ENCODE measurements at regions not wholly inside any gene's neighbourhood (a gene's known extent, or its start where the extent isn't known, plus 50 kb on each side); places are given as distances from the start of the nearest gene placed in this dataset.

DNA sequence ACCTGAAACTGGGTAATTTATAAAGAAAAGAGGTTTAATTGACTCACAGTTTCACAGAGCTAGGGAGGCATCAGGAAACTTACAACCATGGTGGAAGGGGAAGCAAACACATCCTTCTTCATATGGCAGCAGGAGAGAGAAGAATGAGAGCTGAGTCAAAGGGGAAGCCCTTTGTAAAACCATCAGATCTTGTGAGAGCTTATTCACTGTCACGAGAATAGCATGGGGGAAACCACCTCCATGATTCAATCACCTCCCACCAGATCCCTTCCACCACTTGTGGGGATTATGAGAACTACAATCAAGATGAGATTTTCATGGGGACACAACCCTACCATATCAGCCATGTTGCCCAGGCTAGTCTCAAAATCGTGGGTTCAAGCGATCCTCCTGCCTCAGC, 143.4 kb downstream of the FGF18 start:
- no peak overlapping the region for H3K4me3 ChIP-seq (ENCODE audit: low read length in 3 of 3)
- no peaks in the 10 kb centered on the region for H3K27me3 ChIP-seq (ENCODE audit: control insufficient read depth, insufficient read depth, low read length)
- intact Hi-C loops (cut with DNase I), result no loop called here
- H3K27ac ChIP-seq (ENCODE audit: low read depth in 2 of 2, low read length in 2 of 2), result no peak overlapping the region
- no peaks in the 10 kb centered on the region for H3K9me3 ChIP-seq (ENCODE audit: control insufficient read depth in 2 of 3, insufficient read depth in 1 of 3, low read length in 3 of 3)
- H3K4me1 ChIP-seq (ENCODE audit: control insufficient read depth in 2 of 3, insufficient read depth in 2 of 3, low read depth in 1 of 3, low read length in 3 of 3), result no peaks in the 10 kb centered on the region
- FAIRE-seq (no peak), DNase-seq (no peak)
- no peaks in the 10 kb centered on the region for H3K36me3 ChIP-seq (ENCODE audit: control insufficient read depth in 2 of 3, insufficient read depth in 3 of 3, low read length in 3 of 3)
- H3K9ac ChIP-seq (ENCODE audit: low read length in 3 of 3), result no peak overlapping the region
- no peak for TF ChIP-seq CTCF (IDR thresholded peaks at IDR 0.05; ENCODE audit: borderline replicate concordance, extremely low read depth, insufficient read depth)

- no peak for DNase-seq
- H3K27me3 ChIP-seq (ENCODE audit: control insufficient read depth, insufficient read depth, low read length), result no peaks in the 10 kb centered on the region
- H3K27ac ChIP-seq (ENCODE audit: low read depth in 2 of 2, low read length in 2 of 2), result no peak overlapping the region
- peaks cover 0 to 6% (median 2%) of the 10 kb centered on the region in 3 donors for H3K9me3 ChIP-seq (ENCODE audit: control insufficient read depth in 2 of 3, insufficient read depth in 1 of 3, low read length in 3 of 3)
- no peak overlapping the region for H3K4me3 ChIP-seq (ENCODE audit: low read length in 3 of 3)
- no peak overlapping the region for H3K9ac ChIP-seq (ENCODE audit: low read length in 3 of 3)
- intact Hi-C loops (cut with DNase I), result no loop called here
- TF ChIP-seq CTCF (IDR thresholded peaks at IDR 0.05; ENCODE audit: borderline replicate concordance, extremely low read depth, insufficient read depth), result no peak
- no peak for FAIRE-seq
- no peaks in the 10 kb centered on the region for H3K36me3 ChIP-seq (ENCODE audit: control insufficient read depth in 2 of 3, insufficient read depth in 3 of 3, low read length in 3 of 3)
- no peaks in the 10 kb centered on the region for H3K4me1 ChIP-seq (ENCODE audit: control insufficient read depth in 2 of 3, insufficient read depth in 2 of 3, low read depth in 1 of 3, low read length in 3 of 3)
Observed at GRCh38 chr5:171568389-171568788, 148.9 kb downstream of the FGF18 start.

DNA sequence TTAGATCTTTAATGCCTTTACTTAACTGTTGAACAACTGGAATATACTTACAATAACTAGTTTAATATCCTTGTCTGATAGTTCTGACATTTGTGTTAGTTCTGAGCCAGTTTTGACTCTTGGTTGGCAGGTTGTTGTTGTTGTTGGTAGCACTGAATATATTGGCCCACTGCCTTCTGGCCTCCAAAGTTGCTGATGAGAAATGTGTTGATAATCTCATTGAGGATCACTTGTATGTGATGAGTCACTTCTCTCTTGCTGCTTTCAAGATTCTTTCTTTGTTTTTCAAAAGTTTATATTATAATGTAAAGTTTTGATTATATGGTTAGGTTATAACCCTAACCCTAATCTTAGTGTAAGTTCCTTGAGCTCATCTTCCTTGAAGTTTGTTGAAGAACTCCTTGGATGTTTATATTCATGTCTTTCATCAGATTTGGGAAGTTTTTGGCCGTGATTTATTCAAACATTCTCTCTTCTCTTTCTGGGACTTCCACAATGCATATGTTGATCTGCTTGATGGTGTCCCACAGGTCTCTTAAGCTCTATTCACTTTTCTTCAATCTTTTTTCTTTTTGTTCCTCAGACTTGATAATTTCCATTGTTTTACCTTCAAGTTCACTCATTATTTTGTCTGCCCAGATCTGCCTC, 149.7 kb downstream of the FGF18 start:
- FAIRE-seq (no peak), DNase-seq (no peak)
- TF ChIP-seq CTCF (IDR thresholded peaks at IDR 0.05; ENCODE audit: borderline replicate concordance, extremely low read depth, insufficient read depth), result no peak
- no peak overlapping the region for H3K27ac ChIP-seq (ENCODE audit: low read depth in 2 of 2, low read length in 2 of 2)
- intact Hi-C loops (cut with DNase I), result no loop called here
- no peaks in the 10 kb centered on the region for H3K27me3 ChIP-seq (ENCODE audit: control insufficient read depth, insufficient read depth, low read length)
- no peaks in the 10 kb centered on the region for H3K4me1 ChIP-seq (ENCODE audit: control insufficient read depth in 2 of 3, insufficient read depth in 2 of 3, low read depth in 1 of 3, low read length in 3 of 3)
- peaks cover 0 to 6% (median 2%) of the 10 kb centered on the region in 3 donors for H3K9me3 ChIP-seq (ENCODE audit: control insufficient read depth in 2 of 3, insufficient read depth in 1 of 3, low read length in 3 of 3)
- H3K9ac ChIP-seq (ENCODE audit: low read length in 3 of 3), result no peak overlapping the region
- no peaks in the 10 kb centered on the region for H3K36me3 ChIP-seq (ENCODE audit: control insufficient read depth in 2 of 3, insufficient read depth in 3 of 3, low read length in 3 of 3)
- no peak overlapping the region for H3K4me3 ChIP-seq (ENCODE audit: low read length in 3 of 3)
